Kidney epithelial cell (primary cell): ENCODE measurements at regions not wholly inside any gene's neighbourhood (a gene's known extent, or its start where the extent isn't known, plus 50 kb on each side); places are given as distances from the start of the nearest gene placed in this dataset.

ENCODE experiments used
- DNase-seq: peaks from one replicate; pipeline ENCODE4 v3.0.0-alpha.2; 2010; ENCODE audit warnings: low read depth
- H3K27me3 ChIP-seq: 2 replicates; pipeline ENCODE4 v1.6.0; 2011; ENCODE audit warnings: low read length; ENCODE audit not compliant: control insufficient read depth, insufficient read depth
- H3K36me3 ChIP-seq: 2 replicates; pipeline ENCODE4 v1.5.1; 2011; ENCODE audit warnings: low read length; ENCODE audit not compliant: control insufficient read depth, insufficient read depth
- H3K4me3 ChIP-seq: 2 replicates; pipeline ENCODE4 v1.5.1; 2011; ENCODE audit warnings: low read depth, mild to moderate bottlenecking, control low read depth, low read length
- TF ChIP-seq, protein P1 (sequence below): IDR thresholded peaks from 2 replicates; pipeline ENCODE4 v1.5.1; 2011; ENCODE audit warnings: mild to moderate bottlenecking, moderate library complexity, low read length, control low read depth, inconsistent platforms; ENCODE audit not compliant: insufficient read depth, poor library complexity, severe bottlenecking

DNA sequence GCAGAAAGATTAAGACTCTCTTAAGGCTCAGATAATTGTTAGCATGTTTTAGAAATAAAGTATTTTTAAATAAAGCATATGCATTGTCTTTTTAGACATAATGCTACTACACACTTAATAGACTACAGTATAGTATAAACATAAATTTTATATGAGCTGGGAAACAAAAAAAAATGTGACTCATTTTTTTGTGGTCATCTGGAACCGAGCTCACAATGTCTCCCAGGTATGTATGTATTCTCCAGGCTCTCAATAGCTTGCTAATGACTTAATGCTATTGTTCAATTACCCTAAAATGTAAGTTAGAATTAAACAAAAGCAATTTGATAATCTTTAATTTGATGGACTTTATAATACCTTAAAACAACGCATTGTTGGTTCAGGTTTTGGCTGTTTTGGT lies 167.2 kb downstream of the NUP35 start:
- Histone ChIP-seq H3K36me3 (no peaks in the 10 kb centered on the region), H3K4me3 (no peak overlapping the region), H3K27me3 (no peaks in the 10 kb centered on the region)
- TF ChIP-seq, protein P1, sequence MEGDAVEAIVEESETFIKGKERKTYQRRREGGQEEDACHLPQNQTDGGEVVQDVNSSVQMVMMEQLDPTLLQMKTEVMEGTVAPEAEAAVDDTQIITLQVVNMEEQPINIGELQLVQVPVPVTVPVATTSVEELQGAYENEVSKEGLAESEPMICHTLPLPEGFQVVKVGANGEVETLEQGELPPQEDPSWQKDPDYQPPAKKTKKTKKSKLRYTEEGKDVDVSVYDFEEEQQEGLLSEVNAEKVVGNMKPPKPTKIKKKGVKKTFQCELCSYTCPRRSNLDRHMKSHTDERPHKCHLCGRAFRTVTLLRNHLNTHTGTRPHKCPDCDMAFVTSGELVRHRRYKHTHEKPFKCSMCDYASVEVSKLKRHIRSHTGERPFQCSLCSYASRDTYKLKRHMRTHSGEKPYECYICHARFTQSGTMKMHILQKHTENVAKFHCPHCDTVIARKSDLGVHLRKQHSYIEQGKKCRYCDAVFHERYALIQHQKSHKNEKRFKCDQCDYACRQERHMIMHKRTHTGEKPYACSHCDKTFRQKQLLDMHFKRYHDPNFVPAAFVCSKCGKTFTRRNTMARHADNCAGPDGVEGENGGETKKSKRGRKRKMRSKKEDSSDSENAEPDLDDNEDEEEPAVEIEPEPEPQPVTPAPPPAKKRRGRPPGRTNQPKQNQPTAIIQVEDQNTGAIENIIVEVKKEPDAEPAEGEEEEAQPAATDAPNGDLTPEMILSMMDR = no peak
- no peak for DNase-seq

DNA sequence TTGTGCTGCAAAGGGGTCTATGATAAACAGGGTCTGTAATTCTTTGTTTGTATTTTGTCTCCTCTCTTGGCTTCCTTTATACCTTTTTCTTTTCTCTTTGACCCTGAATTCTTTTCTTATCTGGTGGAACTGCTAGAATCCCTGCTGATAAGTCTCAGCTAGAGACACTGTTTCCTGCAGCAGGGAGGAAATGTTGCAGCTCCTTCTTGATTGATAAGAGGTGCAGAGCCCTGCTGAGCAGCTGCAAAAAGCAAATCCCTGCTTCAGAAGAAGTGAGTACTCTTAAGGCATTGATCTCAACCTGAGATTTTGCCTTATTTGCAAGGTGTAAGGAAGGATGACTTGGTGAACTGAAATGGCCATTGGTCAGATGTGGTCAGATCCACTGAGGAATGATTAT lies 167.8 kb downstream of the NUP35 start:
- TF ChIP-seq, protein P1 = no peak
- H3K27me3 ChIP-seq = no peaks in the 10 kb centered on the region
- no peak overlapping the region for H3K4me3 ChIP-seq
- H3K36me3 ChIP-seq = no peaks in the 10 kb centered on the region
- DNase-seq = no peak

DNA sequence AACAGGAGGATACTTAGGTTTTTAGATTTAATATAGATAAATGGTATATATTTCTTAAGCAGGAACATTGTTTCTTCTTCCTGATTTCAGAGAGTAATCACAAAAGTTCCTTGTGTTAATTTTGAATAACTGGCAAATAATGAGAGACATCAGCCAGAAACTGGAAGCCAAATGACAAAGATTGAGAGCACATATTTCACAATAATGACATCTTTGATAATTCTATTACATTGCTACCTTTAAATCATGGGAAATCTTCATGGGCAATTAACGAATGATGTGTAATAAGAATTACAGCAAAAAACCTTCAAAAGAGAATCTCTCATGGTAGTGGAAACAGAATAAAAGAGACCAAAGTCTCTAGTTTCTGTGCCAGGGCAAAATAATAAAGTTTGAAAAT lies 215.1 kb downstream of the NUP35 start:
- no peak for DNase-seq
- TF ChIP-seq, protein P1 = no peak
- Histone ChIP-seq H3K4me3 (no peak overlapping the region), H3K27me3 (no peaks in the 10 kb centered on the region), H3K36me3 (no peaks in the 10 kb centered on the region)

DNA sequence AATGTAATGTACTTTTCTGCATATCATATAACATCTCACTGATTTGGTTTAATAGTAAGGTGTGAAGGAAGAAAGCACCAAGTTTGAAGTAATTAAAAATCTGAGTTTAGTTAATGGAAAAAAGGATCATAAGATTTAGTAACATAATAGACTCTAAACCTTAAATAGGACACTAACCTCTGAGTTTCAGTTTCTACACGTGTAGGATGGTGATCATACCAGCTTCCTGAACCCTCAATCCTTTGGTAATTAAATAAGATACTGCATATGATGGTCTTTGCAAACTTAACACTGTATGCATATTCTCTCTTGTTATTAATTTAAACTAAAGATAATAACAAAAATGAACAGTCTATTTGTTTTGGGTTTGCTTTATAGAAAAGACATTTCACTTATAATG lies 216.8 kb downstream of the NUP35 start:
- DNase-seq = no peak
- no peaks in the 10 kb centered on the region for H3K36me3 ChIP-seq
- H3K27me3 ChIP-seq = no peaks in the 10 kb centered on the region
- H3K4me3 ChIP-seq = no peak overlapping the region
- TF ChIP-seq, protein P1 = no peak

DNA sequence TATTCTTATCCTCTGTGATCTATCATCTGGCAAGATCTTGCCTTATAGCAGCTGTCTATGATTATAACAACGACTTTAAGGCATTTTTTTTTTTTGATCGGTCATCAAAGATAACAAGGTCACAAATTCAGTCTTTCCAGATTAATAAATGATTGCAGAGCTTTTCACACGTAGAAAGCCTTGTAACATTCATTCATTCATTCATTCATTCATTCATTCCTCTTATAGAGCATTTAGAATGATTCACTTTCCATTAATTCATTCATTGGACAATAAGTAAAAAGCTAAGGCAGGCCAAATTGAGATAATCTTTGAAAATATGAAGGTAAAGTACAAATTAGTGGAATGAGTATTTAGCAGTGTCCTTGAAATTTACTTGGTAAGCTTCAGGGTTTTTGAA lies 223.7 kb downstream of the NUP35 start:
- TF ChIP-seq, protein P1 = no peak
- H3K27me3 ChIP-seq = no peaks in the 10 kb centered on the region
- no peak overlapping the region for H3K4me3 ChIP-seq
- DNase-seq = no peak
- no peaks in the 10 kb centered on the region for H3K36me3 ChIP-seq

DNA sequence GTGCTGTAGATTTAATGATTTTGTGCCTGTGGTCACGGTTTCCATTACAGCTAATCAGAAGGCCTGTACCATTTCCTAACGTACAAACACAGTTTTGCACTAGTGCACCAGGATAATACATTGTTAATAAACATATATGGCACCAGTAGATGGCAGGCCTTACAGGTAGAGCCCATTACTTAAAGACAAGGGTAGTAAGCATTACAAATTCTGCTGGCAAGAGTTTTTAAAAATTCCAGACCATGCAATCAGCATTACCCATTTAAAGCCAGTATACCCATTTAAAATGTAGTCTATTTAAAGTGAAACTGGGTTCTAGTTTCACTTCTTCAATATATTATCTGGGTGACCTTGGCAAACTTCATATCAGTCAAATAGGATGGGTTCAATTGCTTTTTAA lies 224.2 kb downstream of the NUP35 start:
- TF ChIP-seq, protein P1 = no peak
- no peak overlapping the region for H3K4me3 ChIP-seq
- no peaks in the 10 kb centered on the region for H3K36me3 ChIP-seq
- no peak for DNase-seq
- H3K27me3 ChIP-seq = no peaks in the 10 kb centered on the region
